ENCODE measurements at regions not wholly inside any gene's neighbourhood (a gene's known extent, or its start where the extent isn't known, plus 50 kb on each side); places are given as distances from the start of the nearest gene placed in this dataset.

GRCh38 chr2:15828576-15828975 is 111.8 kb upstream of the MYCN start:
- DNase-seq = no peak

DNA sequence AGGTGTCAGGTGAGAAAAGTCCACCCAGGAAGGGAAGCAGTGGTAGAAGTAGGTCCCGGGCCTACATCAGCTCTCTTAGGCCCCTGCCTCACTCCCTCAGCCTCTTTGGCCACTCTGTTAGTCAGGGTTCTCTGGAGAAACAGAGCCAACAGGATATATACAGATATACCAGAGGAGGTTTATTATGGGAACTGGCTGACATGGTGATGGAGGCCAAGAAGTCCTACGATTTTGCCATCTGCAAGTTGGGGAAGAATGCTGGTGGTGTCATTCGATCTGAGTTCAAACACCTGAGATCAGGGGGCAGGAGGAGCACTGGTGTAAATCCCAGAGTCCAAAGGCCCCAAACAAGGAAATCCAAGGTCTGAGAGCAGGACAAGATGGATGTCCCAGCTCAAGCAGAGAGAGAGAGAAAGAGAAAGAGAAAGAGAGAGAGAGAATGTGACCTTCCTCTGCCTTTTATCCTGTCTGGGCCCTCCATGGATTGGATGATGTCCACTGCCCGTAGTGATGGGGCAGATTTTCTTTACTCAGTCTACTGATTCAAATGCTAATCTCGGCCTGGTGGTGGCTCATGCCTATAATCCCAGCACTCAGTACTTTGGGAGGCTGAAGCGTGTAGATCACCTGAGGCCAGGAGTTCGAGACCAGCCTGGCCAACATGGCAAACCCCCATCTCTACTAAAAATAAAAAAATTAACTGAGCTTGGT is 111.1 kb upstream of the MYCN start:
- no peak for DNase-seq

- no peak for DNase-seq
These were observed 110.4 kb upstream of the MYCN start for GRCh38 chr2:15829985-15830384.

GRCh38 chr2:15830937-15831549 is 109.3 kb upstream of the MYCN start:
- no peak for DNase-seq

DNA sequence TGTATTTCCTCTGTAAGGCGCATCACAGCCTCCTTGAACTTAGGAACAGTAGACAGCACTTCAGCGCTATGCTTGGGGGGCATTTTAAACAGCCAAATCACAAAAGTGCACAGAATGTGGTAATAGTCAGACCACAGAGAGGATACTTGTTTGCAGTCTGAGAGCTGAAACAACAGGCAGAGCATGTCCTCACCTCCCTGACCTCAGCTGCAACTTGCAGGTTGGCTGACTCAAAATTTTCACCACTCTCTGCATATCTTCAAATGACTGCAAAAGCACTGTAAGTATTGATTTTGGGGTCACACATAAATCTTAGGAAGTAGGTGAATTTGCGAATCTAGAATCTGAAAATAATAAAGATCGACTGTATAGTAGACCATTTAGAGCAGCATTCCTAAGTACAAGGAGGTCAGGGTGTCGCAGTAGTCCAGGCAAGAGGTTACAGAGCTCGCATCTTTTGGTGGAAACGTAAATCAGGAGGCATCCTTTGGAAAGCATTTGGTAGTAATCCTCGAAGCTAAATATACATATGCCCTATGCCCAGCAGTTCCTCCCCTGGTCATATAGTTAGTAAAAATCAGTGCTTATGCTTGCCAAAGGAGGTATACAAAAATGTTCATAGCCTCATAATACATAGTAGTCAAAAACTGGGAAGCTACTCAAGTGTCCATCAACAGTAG is 108.2 kb upstream of the MYCN start:
- DNase-seq = no peak

DNA sequence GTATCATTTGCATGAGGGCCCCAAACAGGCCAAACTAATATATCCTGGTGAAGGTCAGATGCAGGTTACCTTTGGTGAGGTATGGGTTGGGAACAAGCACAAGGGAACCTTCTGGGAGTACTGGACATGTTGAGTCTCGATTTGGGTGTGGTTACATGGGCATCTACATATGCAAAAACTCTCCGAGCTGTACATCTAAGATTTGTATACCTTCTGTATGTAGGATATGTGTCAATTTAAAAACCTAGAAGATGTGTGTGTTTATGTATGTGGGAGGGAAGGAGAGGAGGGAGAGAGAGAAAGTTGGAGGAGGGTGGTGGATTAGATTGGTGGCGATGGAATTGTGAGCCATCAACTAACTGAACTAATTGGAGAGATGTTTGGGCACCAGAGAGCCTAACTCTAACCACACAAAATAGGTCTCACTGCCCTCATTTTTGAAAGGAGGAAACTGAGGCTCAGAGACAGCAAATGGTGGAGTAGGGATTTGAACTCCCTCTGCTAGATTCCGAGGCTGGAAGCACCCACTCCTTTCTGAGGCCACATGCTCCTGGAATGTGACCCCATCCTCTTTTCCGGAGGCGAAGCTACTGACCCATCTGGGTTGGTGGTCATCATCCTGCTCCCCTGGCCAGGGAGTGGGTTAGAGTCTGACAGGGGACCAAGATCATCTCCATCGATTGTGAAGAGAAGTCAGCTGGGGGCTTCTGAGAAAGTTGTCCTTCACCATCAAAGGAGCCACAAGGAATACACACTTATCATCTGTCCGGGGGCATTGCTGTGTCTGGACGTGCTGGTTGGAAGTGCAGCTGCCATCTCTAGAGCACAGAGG is 107.3 kb upstream of the MYCN start:
- no peak for DNase-seq

DNA sequence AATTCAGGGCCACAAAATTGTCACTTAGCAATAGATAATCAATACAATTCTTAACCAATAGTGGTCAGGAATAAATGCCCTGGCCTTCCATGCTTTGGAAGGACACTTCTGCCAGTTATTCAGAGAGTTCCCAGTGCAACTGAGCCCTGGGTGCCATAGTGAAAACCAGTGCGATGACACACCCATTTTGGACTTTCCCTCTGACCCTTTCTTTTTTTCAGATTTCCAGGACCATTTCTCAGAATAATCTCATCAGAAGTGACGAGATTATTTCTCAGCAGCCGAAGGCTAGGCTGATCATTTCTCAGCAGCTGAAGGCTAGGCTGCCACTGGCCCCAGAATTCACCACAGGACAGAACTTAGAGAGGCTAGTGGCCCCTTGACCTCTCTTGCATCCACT is 106.6 kb upstream of the MYCN start:
- DNase-seq = no peak

DNA sequence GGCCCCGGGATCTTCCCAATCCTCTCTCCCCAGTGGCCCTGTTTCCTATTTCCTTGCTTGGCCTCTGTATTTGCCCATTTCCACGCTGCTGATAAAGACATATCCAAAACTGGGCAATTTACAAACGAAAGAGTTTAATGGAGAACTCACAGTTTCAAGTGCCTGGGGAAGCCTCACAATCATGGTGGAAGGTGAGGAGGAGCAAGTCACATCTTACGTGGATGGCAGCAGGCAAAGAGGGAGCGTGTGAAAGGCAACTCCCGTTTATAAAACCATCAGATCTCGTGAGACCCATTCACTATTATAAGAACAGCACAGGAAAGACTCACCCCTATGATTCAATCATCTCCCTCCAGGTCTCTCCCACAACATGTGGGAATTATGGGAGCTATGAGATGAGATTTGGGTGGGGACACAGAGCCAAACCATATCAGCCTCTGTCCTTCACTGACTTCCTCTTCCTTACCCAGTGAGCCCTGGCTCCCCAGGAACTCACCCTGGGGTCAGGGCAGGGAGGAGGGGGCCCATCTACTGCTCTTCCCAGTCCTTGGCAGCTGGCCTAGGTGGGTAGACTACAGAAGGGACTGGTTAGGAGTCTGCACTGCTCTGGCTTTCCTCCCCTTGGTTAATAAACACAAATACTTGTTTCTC is 105.8 kb upstream of the MYCN start:
- DNase-seq = no peak

GRCh38 chr2:15835991-15836688 is 104.2 kb upstream of the MYCN start:
- DNase-seq = no peak

DNA sequence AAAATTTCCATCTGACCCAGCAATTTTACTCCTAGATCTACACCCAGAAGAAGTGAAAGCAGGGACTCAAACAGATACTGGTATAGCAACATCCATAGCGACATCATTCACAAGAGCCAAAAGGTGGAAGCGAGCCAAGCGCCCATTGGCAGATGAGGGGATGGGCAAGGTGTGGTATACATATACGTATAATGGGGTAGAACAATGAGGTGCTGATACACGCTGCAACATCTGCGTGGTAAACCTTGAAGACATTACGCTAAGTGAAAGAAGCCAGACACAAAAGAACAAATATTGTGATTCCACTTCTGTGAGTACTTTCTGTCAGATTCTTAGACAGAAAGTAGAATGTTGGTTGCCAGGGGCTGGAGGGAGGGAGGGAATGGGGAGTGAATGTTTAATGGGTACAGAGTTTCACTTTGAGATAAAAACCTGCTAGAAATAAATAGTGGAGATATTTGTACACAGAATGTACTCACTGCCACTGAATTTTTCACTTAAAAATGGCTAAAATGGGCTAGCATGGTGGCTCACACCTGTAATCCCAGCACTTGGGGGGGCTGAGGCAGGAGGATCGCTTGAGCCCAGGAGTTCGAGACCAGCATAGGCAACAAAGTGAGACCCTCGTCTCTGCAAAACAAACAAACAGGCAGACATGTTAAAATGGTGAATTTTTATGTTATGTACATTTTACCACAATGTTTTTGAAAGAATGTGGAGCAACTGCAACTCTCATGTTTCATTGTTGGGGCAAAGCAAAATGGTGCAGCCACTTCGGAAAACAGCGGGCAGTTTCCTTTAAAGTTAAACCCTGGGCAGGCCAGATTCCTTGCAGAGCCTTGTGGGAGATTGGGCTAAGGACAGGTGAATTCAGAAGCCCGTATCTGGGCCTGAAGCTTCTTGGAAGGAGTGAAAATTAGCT is 103.4 kb upstream of the MYCN start:
- no peak for DNase-seq

GRCh38 chr2:15838481-15839090 is 101.8 kb upstream of the MYCN start:
- DNase-seq = no peak

DNA sequence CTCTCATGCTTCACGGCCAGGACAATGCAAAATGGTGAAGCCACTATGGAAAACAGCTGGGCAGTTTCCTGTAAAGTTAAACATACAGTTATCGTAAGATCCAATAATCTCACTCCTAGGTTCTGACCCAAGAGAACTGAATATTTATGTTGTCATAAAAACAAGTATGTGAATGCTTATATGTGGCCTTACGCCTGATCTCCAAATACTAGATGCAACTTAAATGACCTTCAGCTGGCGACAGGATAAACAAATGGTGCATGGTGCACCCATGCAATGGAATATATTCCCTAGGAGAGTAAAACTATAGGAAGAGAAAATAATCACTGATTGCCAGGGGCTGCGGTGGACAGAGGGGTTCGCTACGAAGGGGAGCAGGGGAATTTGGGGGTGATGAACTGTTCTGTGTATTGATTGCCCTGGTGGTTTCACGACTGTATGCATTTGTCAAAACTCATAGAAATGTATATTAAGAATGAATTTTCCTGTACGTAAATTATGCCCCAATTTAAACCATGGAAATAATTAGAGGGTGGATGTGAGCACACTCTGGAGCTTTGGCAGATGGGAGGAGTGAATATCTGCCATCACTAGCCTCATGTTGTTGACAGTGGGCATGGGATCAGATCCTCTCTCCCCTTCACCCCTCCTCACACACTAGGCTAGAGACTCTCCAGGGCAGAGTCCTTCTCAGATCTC is 100.8 kb upstream of the MYCN start:
- no peak for DNase-seq

DNA sequence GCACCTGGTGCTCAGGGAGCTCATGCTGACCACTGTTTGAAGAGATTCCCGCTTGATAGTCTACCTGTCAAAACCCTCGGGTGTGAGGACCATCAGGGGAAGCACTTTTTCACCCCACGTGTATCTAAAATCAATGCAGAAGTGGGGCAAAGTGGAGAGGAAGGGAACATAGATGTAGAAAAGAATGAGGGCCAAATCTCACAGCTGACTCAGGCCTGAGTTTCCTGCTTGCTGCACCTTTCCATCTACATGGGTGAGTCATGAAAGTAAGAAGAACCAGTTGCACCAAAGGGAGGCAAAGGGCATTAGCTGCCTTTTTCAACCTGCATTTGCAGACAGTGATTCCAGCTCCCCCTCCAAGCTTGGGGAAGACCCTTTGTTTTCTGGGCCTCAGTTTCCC is 100.2 kb upstream of the MYCN start:
- DNase-seq = peak; percentile 27

DNA sequence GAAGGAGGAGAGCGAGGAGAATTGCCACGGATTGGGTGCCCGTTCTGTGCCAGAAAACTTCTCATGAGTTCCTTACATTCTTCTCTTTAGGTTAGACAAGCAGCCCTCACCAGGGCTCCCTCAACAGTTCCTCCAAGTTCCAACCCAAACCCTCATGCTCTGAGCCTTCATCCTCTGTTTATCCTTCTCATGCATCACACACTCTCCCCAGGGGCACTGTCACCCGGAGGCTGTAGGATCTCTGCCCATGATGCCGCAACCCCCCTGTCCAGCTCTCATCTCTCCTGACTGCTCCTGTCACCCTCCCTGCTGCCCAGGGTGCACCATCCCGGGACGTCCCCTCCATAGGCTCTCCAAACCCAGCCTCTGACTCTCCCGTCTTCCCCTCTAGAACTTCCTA is 99.4 kb upstream of the MYCN start:
- DNase-seq = no peak

GRCh38 chr2:15841776-15842560 is 98.4 kb upstream of the MYCN start:
- peak; percentile 37 for DNase-seq

DNA sequence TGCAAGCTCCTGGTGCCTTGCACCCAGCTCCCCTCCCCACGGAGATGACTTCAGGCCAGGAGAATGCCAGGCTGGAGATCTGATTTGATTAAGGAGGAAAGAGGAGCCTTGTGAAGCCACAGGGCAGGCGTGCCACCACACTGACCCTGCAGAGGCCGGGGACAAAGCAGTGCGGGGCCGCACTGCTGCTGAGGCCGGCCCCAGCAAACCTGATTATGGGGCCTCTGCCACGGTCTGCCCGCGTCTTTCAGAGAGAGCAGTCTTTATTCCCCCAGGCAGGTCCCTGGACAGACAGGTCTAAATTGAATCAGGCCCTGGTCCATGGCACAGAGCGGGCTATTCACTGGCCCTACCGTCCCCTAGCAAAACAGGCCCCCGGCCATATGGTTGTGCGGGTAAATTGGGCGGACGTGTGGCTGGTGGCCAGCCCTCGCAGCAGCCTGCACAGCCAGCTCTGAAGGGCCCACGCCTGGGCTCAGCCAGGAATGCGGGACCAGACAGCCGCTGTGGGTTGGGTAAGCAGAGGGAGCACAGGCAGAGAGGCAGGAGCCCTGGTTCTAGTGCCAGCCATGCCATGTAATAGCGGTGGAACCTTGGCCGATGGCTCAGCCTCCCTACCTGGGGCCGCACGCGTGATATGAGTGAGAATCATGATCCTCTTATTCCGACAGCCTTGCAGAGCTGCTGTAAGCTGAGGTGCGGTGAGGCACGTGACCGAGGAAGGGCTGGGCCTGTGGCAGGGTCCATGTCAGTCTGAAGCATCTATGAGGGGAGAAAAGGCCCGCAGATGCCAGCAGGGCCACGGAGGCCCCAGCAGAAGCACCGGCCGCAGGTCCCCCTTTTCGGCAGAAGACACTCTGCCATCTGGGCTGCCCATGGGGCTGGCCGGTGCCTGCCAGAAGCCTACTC is 97.3 kb upstream of the MYCN start:
- no peak for DNase-seq

- DNase-seq = no peak
These were observed 96.0 kb upstream of the MYCN start for GRCh38 chr2:15844211-15844801.

- DNase-seq = no peak
These were observed 95.1 kb upstream of the MYCN start for GRCh38 chr2:15845294-15845693.

Data from DMS53 (cell line).